ENCODE measurements at regions not wholly inside any gene's neighbourhood (a gene's known extent, or its start where the extent isn't known, plus 50 kb on each side); places are given as distances from the start of the nearest gene placed in this dataset.

DNA sequence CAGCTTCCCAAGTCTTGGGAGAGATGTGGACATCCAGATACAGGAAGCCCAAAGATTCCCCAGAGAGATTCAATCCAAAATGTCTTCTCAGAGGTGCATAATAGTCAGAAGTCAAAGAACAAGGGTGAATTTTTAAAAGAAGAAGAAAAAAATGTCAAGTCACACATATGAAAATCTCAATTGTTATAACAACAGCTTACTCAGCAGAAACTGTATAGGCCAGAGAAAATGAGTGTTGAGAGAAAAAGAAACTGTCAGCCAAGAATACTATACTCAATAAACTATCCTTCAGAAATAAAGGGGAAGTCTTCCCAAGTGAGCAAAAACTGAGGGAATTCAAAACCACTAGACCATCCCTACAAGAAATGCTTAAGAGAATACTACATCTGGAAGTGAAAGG lies 612.9 kb upstream of the POU3F3 start:
- DNase-seq (ENCODE audit: low spot score in 2 of 2): no peak
- TF ChIP-seq CTCF (IDR thresholded peaks at IDR 0.05): no peak
- intact Hi-C loops (cut with DNase I): no loop called here
- H3K36me3 ChIP-seq: no peaks in the 10 kb centered on the region
- H3K4me3 ChIP-seq: no peak overlapping the region
- no peak overlapping the region for H3K27ac ChIP-seq
- no peaks in the 10 kb centered on the region for H3K27me3 ChIP-seq
- no peaks in the 10 kb centered on the region for H3K9me3 ChIP-seq
- H3K4me1 ChIP-seq: no peaks in the 10 kb centered on the region

GRCh38 chr2:104249629-104250028 lies 604.3 kb upstream of the POU3F3 start:
- Histone ChIP-seq H3K4me1 (no peaks in the 10 kb centered on the region), H3K4me3 (no peak overlapping the region), H3K9me3 (no peaks in the 10 kb centered on the region), H3K27me3 (no peaks in the 10 kb centered on the region), H3K27ac (no peak overlapping the region), H3K36me3 (no peaks in the 10 kb centered on the region)
- no peak for DNase-seq (ENCODE audit: low spot score in 2 of 2)
- intact Hi-C loops (cut with DNase I): no loop called here
- no peak for TF ChIP-seq CTCF (IDR thresholded peaks at IDR 0.05)

DNA sequence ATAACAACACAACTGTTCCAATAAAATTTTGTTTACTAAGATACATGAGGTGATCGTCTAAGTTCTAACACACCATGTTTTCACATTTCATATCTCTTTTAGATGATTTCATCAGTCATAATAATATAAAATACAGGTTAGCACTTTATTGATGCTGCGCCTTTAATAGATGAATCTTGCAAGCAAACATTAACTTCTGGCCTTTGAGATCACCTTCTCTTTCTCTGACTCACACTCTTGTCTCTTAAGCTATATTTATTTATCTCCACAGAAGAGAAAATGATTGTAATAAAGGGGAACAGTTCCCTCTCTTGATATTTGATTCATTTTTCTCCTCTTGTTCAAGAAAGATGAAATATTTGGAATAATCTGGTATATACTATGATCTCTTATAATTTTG lies 603.3 kb upstream of the POU3F3 start:
- Histone ChIP-seq H3K27ac (no peak overlapping the region), H3K9me3 (no peaks in the 10 kb centered on the region), H3K4me3 (no peak overlapping the region), H3K4me1 (no peaks in the 10 kb centered on the region), H3K36me3 (no peaks in the 10 kb centered on the region), H3K27me3 (no peaks in the 10 kb centered on the region)
- intact Hi-C loops (cut with DNase I): no loop called here
- TF ChIP-seq CTCF (IDR thresholded peaks at IDR 0.05): no peak
- DNase-seq (ENCODE audit: low spot score in 2 of 2): no peak

DNA sequence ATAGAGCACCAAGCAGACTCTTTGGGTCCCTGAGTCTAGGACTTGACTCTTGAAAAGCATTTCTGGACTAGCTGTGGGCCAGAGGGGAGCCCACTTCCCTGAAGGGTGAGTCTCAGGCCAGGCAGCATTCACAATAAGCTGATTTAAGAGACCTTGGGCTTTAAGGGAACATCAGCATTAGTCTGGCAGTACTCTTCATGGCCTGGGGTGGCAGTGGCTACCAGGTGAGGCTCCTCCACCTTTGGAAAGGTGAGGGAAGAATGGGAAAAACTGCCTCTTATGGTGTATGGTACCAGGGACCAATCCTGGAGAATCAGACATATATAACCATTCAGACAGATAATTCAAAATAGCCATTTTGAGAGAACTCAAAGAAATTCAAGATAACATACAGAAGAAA lies 599.9 kb upstream of the POU3F3 start:
- Histone ChIP-seq H3K27ac (no peak overlapping the region), H3K9me3 (peaks cover 0 to 4% of the 10 kb centered on the region in 2 donors), H3K4me1 (no peaks in the 10 kb centered on the region), H3K4me3 (no peak overlapping the region), H3K36me3 (no peaks in the 10 kb centered on the region), H3K27me3 (no peaks in the 10 kb centered on the region)
- intact Hi-C loops (cut with DNase I): no loop called here
- no peak for TF ChIP-seq CTCF (IDR thresholded peaks at IDR 0.05)
- DNase-seq (ENCODE audit: low spot score in 2 of 2): no peak

DNA sequence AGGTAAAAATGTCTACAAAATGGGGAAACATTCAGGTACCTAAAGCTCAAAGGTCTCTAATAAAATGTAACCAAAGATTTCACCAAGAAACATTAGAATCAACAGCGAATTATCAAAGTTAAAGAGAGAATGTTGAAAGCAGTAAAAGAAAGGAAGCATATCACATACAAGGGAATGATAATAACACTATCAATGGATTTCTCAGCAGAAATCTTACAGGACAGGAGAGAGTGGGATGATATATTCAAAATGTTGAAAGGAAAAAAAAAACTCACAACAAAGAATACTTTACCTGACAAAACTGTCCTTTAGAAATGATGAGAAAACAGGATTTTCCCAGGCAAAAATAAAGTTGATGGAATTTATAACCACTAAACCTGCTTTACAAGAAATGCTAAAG lies 591.2 kb upstream of the POU3F3 start:
- Histone ChIP-seq H3K36me3 (no peaks in the 10 kb centered on the region), H3K27ac (no peak overlapping the region), H3K4me1 (no peaks in the 10 kb centered on the region), H3K4me3 (no peak overlapping the region), H3K9me3 (peaks cover 6 to 35% of the 10 kb centered on the region in 2 donors), H3K27me3 (no peaks in the 10 kb centered on the region)
- no peak for DNase-seq (ENCODE audit: low spot score in 2 of 2)
- intact Hi-C loops (cut with DNase I): no loop called here
- no peak for TF ChIP-seq CTCF (IDR thresholded peaks at IDR 0.05)

DNA sequence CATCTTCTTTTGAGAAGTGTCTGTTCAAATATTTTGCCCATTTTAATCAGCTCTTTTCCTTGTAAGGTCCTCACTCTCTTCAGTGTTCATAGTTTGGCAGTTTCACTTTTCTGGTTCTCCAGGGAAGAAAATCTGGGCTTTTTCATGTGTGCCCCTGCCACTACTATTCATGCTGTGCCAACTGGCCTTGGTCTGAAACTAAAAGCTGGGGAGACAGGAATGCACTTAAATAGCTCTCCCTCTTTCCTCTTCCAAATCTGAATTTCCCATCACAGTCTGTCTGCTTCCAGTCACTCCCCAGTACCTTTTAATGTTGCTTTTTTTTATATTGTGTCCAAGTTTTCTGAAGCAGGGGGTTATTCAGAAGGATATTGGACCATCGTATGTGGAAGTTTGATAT lies 574.3 kb upstream of the POU3F3 start:
- H3K4me3 ChIP-seq: no peak overlapping the region
- no peaks in the 10 kb centered on the region for H3K36me3 ChIP-seq
- no peaks in the 10 kb centered on the region for H3K27me3 ChIP-seq
- H3K4me1 ChIP-seq: no peaks in the 10 kb centered on the region
- DNase-seq (ENCODE audit: low spot score in 2 of 2): no peak
- intact Hi-C loops (cut with DNase I): no loop called here
- no peak for TF ChIP-seq CTCF (IDR thresholded peaks at IDR 0.05)
- no peak overlapping the region for H3K27ac ChIP-seq
- H3K9me3 ChIP-seq: no peaks in the 10 kb centered on the region

Measured in ascending aorta (tissue), 2 donors.